Tongue (tissue), 1 donor: ENCODE measurements at regions not wholly inside any gene's neighbourhood (a gene's known extent, or its start where the extent isn't known, plus 50 kb on each side); places are given as distances from the start of the nearest gene placed in this dataset.

Experiments used
- DNase-seq: peaks from one replicate; pipeline ENCODE4 v3.0.0-alpha.2; 2015

- no peak for DNase-seq
Observed at GRCh38 chr12:24411948-24412347, 462.5 kb upstream of the SOX5 start.

- DNase-seq, result no peak
Observed at GRCh38 chr12:24409868-24410267, 460.4 kb upstream of the SOX5 start.

GRCh38 chr12:24408305-24408704, 458.8 kb upstream of the SOX5 start:
- no peak for DNase-seq

GRCh38 chr12:24407884-24408283, 458.4 kb upstream of the SOX5 start:
- DNase-seq, result no peak

- no peak for DNase-seq
Observed at GRCh38 chr12:24404086-24404815, 454.8 kb upstream of the SOX5 start.

- no peak for DNase-seq
Observed at GRCh38 chr12:24400533-24400932, 451.1 kb upstream of the SOX5 start.

- DNase-seq, result no peak
Observed at GRCh38 chr12:24398605-24399004, 449.1 kb upstream of the SOX5 start.

GRCh38 chr12:24396224-24396623, 446.8 kb upstream of the SOX5 start:
- DNase-seq, result peak; percentile 18

GRCh38 chr12:24394246-24394645, 444.8 kb upstream of the SOX5 start:
- no peak for DNase-seq

- DNase-seq, result no peak
Observed at GRCh38 chr12:24393071-24393470, 443.6 kb upstream of the SOX5 start.

GRCh38 chr12:24389394-24389793, 439.9 kb upstream of the SOX5 start:
- DNase-seq, result no peak

GRCh38 chr12:24387381-24387780, 437.9 kb upstream of the SOX5 start:
- no peak for DNase-seq

- no peak for DNase-seq
Observed at GRCh38 chr12:24386836-24387235, 437.4 kb upstream of the SOX5 start.

- no peak for DNase-seq
Observed at GRCh38 chr12:24381790-24382189, 432.3 kb upstream of the SOX5 start.

GRCh38 chr12:24379861-24380521, 430.5 kb upstream of the SOX5 start:
- no peak for DNase-seq

GRCh38 chr12:24379433-24379832, 430.0 kb upstream of the SOX5 start:
- no peak for DNase-seq

- peak; percentile 51 for DNase-seq
Observed at GRCh38 chr12:24378548-24379407, 429.3 kb upstream of the SOX5 start.

GRCh38 chr12:24374452-24374851, 425.0 kb upstream of the SOX5 start:
- no peak for DNase-seq

GRCh38 chr12:24373004-24373403, 423.5 kb upstream of the SOX5 start:
- DNase-seq, result no peak

GRCh38 chr12:24366514-24366913, 417.0 kb upstream of the SOX5 start:
- no peak for DNase-seq

- DNase-seq, result no peak
Observed at GRCh38 chr12:24364921-24365320, 415.5 kb upstream of the SOX5 start.

GRCh38 chr12:24363177-24363754, 413.8 kb upstream of the SOX5 start:
- DNase-seq, result peak; percentile 31
